ENCODE measurements at regions not wholly inside any gene's neighbourhood (a gene's known extent, or its start where the extent isn't known, plus 50 kb on each side); places are given as distances from the start of the nearest gene placed in this dataset.

- TF ChIP-seq CTCF (IDR thresholded peaks at IDR 0.05), result no peak
- no peak for ATAC-seq (ENCODE audit: low FRiP score)
- no peak for DNase-seq (ENCODE audit: low spot score)
These were observed 59.6 kb downstream of the CAMK2N1 start for GRCh38 chr1:20426371-20426770.

GRCh38 chr1:20425622-20426021, 60.4 kb downstream of the CAMK2N1 start:
- DNase-seq (ENCODE audit: low spot score) (no peak), ATAC-seq (ENCODE audit: low FRiP score) (no peak)
- no peak for TF ChIP-seq CTCF (IDR thresholded peaks at IDR 0.05)

- ATAC-seq (ENCODE audit: low FRiP score) (no peak), DNase-seq (ENCODE audit: low spot score) (no peak)
- no peak for TF ChIP-seq CTCF (IDR thresholded peaks at IDR 0.05)
These were observed 62.7 kb downstream of the CAMK2N1 start for GRCh38 chr1:20423169-20423795.

- DNase-seq (ENCODE audit: low spot score) (no peak), ATAC-seq (ENCODE audit: low FRiP score) (no peak)
- TF ChIP-seq CTCF (IDR thresholded peaks at IDR 0.05), result no peak
These were observed 64.6 kb downstream of the CAMK2N1 start for GRCh38 chr1:20421441-20421840.

- no peak for DNase-seq (ENCODE audit: low spot score)
- TF ChIP-seq CTCF (IDR thresholded peaks at IDR 0.05), result no peak
- no peak for ATAC-seq (ENCODE audit: low FRiP score)
These were observed 68.4 kb downstream of the CAMK2N1 start for GRCh38 chr1:20417581-20417980.

- no peak for ATAC-seq (ENCODE audit: low FRiP score)
- DNase-seq (ENCODE audit: low spot score), result no peak
- TF ChIP-seq CTCF (IDR thresholded peaks at IDR 0.05), result no peak
These were observed 69.3 kb downstream of the CAMK2N1 start for GRCh38 chr1:20416706-20417105.

GRCh38 chr1:20413776-20414140, 72.3 kb downstream of the CAMK2N1 start:
- no peak for DNase-seq (ENCODE audit: low spot score)
- ATAC-seq (ENCODE audit: low FRiP score), result no peak
- TF ChIP-seq CTCF (IDR thresholded peaks at IDR 0.05), result no peak

All from omental fat pad (tissue), 3 donors.